ENCODE measurements at regions not wholly inside any gene's neighbourhood (a gene's known extent, or its start where the extent isn't known, plus 50 kb on each side); places are given as distances from the start of the nearest gene placed in this dataset.
"Not testable (repeated sequence)": the region's sequence is repeated elsewhere in the genome, so short reads cannot be mapped to it uniquely, and the experiment has no call there.

GRCh38 chr5:15383469-15383868, 116.5 kb upstream of the FBXL7 start:
- no peak for DNase-seq

- no peak for DNase-seq
Observed at GRCh38 chr5:15383021-15383420, 117.0 kb upstream of the FBXL7 start.

GRCh38 chr5:15377573-15378340, 122.2 kb upstream of the FBXL7 start:
- no peak for DNase-seq

DNA sequence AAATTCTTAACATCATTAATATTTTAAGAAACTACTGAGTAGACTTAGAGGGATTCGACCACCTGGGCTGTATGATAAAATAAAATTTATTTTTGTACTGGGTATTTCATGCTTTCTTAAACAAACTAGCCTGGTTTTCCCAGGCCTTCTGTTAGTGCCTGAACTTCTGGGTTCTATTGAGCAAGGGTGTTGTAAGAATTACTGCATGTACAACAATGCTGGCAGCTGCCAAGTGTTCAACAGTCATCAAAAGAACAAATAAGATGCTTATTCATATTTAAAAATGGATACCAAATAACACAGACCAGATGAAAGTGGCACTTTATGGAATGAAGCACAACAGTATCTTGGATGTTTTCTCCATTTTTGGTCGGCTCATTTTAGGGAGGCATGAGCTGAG, 123.2 kb upstream of the FBXL7 start:
- no peak for DNase-seq

DNA sequence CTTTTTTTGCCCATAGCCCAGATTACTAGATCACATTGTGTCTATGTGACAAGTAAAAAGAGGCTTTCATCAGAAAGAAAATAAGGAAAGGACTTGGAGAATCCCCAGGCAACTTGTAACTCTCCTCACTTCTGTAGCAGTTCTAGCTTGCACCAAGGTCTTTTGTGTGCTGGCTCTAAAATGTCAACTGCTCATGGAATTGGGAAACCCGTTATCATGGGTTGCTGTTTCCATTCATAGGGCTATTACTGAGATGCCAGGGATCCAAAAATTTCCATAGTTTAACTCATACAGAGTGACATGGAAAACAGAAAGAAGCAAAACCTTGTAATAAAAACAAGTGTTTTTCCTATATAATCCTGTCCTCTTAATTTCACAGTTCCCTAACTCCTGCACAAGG, 123.9 kb upstream of the FBXL7 start:
- no peak for DNase-seq

DNA sequence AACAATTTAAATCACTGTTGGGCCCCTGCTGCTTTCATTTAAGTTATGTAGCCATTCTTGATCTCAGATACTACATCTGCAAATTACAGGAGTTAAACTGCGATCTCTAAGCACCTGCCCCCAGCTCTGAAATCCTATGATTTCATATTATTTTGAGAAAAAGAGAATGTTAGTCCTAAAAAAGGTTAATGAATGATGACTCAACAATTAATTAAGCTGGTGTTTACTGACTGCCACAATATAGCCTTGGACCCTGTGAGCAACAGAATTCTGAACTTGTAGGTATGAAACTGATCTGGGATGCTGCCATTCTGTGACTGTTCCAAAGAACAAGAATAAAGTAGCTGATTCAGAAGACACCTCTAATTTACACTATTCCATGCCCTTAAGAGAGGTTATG, 124.4 kb upstream of the FBXL7 start:
- DNase-seq = no peak

- DNase-seq = no peak
Observed at GRCh38 chr5:15374886-15375285, 125.1 kb upstream of the FBXL7 start.

DNA sequence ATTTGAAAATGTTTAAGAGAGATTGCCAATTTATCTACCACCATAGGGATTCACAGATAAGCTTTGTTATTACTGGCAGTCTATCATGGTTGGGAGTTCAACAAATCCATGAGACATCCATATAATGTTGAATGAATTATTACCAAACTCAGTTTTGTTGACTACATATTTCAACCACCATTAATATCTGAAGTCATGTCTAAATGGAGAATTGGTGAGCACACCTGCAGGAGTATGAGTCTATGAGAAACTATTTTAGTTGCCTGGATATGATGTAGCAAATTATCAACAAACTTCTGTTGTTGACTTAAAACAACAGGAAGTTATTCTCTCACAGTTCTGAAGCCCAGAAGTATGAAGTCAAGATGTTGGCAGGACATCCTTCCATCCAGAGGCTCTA, 126.8 kb upstream of the FBXL7 start:
- DNase-seq = no peak

DNA sequence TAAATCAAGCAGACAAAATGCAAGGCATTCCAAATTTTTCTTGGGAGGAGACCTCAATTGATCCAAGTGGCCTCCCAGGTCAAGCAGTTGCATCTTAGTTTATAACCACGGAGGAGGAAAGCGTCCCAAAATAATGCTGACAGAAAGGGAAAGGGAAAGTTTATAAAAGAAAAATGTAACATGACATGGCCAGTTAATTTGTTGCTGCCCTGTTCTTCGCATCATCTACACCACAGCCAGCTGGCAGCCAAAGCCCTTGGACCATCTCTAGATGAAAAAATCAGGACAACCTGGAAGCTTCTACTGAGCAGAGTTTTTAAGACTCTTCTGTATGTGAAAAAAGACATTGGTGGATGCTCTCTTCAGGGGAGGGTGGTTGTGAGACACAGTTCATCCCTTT, 128.8 kb upstream of the FBXL7 start:
- no peak for DNase-seq

- no peak for DNase-seq
Observed at GRCh38 chr5:15368835-15369234, 131.1 kb upstream of the FBXL7 start.

- no peak for DNase-seq
Observed at GRCh38 chr5:15367489-15367888, 132.5 kb upstream of the FBXL7 start.

- DNase-seq = no peak
Observed at GRCh38 chr5:15366676-15367391, 133.1 kb upstream of the FBXL7 start.

- DNase-seq = no peak
Observed at GRCh38 chr5:15365070-15365469, 134.9 kb upstream of the FBXL7 start.

DNA sequence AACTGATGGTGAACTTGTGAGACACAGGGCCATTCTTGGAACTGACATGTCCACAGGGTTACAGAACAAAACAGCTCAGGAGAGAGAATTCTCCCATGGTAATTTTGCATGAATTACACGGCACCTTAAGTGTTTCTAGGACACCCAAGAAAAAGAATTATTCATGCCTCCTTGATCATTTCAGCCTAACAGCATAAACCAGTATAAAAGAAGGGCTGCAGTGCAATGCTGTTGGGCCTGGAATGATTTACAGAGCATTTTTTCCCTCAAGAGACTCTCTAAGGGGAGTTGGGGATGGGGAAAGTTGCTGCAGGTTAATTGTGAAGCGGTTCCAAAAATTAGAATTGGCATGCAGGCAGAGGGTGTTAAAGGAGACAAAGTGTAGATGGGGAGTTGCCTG, 136.4 kb upstream of the FBXL7 start:
- DNase-seq = no peak

DNA sequence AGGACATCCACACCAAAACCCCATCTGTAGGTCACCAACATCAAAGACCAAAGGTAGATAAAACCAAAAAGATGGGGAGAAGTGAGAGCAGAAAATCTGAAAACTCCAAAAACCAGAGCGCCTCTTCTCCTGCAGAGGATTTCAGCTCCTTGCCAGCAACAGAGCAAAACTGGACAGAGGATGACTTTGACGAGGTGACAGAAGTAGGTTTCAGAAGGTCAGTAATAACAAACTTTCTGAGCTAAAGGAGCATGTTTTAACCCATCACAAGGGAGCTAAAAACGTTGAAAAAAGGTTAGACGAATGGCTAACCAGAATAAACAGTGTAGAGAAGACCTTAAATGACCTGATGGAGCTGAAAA, 142.9 kb upstream of the FBXL7 start:
- DNase-seq = not testable (repeated sequence)

DNA sequence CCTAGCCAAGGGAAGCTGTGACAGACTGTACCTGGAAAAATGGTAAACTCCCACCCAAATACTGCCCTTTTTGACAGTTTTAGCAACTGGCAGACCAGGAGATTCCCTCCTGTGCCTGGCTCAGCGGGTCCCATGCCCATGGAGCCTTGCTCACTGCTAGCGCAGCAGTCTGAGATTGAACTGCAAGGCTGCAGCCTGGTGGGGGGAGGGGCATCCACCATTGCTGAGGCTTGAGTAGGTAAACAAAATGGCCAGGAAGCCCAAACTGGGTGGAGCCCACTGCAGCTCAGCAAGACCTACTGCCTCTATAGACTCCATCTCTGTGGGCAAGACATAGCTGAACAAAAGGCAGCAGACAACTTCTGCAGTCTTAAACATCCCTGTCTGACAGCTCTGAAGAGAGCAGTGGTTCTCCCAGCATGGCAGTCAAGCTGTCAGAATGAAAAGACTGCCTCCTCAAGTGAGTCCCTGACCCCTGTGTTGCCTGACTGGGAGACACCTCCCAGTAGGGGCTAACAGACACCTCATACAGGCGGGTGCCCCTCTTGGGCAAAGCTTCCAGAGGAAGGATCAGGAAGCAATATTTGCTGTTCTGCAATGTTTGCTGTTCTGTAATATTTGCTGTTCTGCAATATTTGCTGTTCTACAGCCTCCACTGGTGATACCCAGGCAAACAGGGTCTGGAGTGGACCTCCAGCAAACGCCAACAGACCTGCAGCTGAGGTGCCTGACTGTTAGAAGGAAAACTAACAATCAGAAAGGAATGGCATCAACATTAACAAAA, 143.5 kb upstream of the FBXL7 start:
- not testable (repeated sequence) for DNase-seq

DNA sequence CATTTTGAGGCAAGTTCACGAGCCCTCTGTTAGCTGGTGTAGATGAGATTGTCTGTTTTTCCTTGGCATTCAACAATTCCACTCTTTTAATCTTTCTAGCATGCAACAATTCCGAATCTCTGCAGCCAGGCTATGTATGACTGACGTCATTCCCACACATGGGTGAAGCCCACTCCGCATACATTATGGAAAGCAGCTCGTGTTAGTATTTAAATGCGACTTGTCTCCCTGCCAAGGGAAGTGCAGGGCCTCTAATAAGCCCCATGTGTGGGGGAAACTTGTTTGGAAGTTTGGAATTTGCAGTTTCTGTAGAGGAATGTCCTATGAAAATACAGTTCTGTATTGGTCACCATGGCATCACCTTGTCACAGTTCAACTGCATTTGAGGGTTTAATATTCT, 146.0 kb upstream of the FBXL7 start:
- DNase-seq = no peak

GRCh38 chr5:15353086-15353645, 146.8 kb upstream of the FBXL7 start:
- no peak for DNase-seq

- DNase-seq = no peak
Observed at GRCh38 chr5:15350614-15351013, 149.4 kb upstream of the FBXL7 start.

DNA sequence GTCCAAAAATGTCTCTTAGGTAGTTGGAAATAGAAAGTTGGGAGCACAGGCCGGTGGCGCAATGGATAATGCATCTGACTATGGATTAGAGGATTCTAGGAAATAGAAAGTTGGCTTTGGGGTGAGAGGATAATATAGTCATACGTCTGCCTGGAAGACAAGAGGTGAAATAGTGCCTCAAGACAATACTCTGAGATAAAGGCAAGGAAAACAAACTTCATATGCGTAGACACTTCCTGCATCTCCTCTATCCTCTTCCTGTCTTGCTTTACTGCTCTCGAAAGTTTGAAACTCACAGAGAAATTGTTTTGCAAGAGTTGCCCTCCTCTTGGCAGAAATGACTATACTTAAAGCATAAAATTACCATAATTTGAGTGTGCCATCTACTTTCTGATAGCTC, 153.2 kb upstream of the FBXL7 start:
- no peak for DNase-seq

DNA sequence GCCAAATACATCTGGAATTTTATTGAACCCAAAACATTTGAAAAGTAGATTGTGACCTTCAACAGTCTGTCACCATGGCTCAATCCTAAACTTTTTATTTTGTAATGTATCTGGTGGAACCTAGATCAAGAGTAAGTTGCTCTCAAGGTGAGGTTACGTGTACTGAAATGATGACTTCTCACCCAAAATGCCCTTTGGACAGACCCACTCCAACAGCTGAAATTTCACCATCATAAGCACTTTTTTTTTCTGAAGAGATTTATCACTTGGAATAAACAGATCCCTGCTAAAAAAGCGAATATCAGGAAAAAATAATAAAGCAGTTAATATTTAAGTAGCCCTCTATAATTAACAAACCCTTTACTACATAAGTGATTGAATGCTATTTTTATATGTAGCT, 155.0 kb upstream of the FBXL7 start:
- no peak for DNase-seq

GRCh38 chr5:15338546-15338945, 161.4 kb upstream of the FBXL7 start:
- DNase-seq = no peak

- DNase-seq = no peak
Observed at GRCh38 chr5:15334551-15335266, 165.3 kb upstream of the FBXL7 start.
